GM19397 (cell line): ENCODE measurements at regions not wholly inside any gene's neighbourhood (a gene's known extent, or its start where the extent isn't known, plus 50 kb on each side); places are given as distances from the start of the nearest gene placed in this dataset.

ENCODE experiments used
- ATAC-seq: cut with Tn5 transposase; IDR thresholded peaks from one replicate; pipeline ENCODE4 v1.9.1; 2021; ENCODE audit warnings: mild to moderate bottlenecking, moderate library complexity; ENCODE audit not compliant: unreplicated experiment

DNA sequence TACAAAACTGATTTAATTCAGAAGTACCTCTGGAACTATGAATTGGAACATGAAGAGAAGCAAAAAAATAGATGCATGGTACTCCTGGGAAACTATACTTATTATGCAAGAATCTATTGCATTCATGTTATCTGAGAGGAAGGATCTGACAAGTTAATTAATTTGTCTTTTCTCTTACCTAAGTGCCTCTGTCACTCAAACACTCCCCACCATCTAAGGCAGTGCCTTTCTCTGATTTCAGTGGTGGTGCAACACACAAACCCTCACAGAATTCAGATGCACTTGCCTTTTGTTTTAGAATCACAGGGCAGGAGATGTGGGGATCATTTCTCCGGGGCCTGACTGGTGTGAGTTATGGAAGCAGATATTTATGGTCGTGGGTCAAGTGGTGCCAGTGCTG is 52.5 kb upstream of the C9orf72 start:
- no peak for ATAC-seq

GRCh38 chr9:27626244-27627187 is 53.2 kb upstream of the C9orf72 start:
- no peak for ATAC-seq

GRCh38 chr9:27627188-27627564 is 53.9 kb upstream of the C9orf72 start:
- ATAC-seq = no peak

GRCh38 chr9:27628311-27628710 is 55.0 kb upstream of the C9orf72 start:
- ATAC-seq = no peak

DNA sequence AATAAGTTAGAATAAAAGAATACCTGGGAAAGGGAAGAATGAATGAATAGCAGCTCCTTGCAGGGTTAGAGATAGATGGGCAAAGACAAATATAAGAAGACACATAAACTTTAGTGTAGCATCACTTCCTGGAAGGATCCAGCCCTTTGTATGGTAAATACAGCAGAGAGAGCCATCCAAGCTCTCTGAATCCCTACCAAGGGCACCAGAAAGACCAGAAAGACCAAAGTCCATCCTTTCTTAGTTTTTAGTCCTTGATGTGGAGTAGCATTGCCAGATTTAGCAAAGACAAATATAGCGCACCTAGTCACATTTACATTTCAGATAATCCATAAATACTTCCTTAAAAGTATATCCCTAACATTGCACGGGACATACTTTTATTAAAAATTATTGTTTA is 56.1 kb upstream of the C9orf72 start:
- no peak for ATAC-seq

DNA sequence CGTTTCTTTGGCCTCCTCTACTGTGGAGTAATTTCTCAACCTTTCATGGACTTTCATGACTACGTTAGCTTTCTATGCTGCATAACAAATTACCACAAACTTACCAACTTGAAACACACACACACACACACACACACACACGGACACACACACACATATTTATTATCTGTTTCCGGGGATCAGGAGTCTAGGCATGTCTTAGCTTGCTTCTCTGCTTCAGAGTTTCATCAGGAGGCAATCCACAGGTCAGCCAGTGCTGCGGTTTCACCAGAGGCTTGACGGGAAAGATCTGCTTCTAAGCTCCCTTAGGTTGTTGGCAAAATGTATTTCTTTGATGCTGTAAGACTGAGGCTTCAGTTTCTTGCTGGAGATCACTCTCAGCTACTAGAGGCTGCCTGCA is 59.0 kb upstream of the C9orf72 start:
- no peak for ATAC-seq

- no peak for ATAC-seq
Measured at GRCh38 chr9:27633764-27634163, 60.5 kb upstream of the C9orf72 start.

GRCh38 chr9:27634879-27635278 is 61.6 kb upstream of the C9orf72 start:
- ATAC-seq = peak; percentile 52

- ATAC-seq = no peak
Measured at GRCh38 chr9:27638716-27639115, 65.4 kb upstream of the C9orf72 start.

DNA sequence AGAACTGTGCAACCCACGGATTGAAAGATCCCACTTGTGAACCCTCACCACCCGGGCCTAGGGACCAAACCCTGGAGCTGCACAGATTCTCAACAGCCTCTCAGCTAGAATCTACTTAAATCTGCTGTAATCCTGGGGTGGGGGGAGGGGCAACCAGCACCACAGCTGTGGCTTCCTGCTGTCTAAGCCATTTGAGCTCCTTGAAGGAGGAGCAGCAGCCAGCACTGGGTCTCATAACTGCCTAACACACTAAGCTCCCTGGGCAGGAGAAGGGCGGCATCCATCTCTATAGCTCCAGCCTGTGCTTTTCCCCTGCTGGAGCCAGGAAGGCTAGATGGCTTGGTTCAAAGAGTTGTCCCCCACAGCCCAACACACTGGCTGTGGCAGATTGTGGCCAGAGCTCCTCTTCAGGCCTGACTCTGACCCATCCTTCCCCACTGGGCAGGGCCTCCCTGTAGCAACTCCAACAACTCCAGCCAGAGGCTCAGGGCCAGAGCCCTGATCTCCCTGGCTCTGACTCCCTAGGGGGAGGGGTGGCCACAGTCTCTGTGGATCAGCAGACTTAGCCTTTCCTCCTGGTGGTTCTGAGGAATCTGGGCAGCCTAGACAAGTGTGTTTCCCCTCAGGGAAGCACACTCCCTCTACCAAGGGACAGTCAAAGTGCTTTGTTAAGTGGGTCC is 72.0 kb upstream of the C9orf72 start:
- ATAC-seq = no peak

GRCh38 chr9:27653246-27653645 is 80.0 kb upstream of the C9orf72 start:
- ATAC-seq = no peak

GRCh38 chr9:27653957-27654356 is 80.7 kb upstream of the C9orf72 start:
- ATAC-seq = no peak

DNA sequence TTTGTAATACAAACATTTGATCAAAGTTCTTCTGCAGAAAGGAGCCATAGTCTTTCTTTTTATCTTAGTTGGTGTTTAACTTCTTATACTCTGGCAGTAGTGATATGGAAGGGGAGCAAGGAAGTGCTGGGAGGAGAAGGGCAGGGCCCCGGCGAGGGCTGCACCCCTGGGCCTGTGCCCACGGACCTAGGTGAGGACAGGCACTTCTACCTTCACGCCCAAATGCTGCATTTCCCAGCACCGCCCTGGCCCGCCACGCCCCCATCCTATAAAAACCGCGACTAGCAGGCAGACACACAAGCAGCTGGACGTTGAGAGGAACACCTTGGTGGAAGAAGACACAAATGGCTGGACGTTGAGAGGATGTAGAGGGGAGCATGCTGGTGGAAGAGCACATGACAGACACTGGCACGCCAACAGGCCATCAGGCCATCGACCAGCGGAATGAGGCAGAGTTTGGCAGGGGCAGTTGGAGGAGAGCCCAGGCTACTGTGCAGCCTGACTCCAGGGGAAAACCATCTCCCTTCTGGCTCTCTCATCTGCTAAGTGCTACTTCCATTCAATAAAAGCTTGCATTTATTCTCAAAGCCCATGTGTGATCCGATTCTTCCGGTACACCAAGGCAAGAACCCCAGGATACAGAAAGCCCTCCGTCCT is 81.5 kb upstream of the C9orf72 start:
- ATAC-seq = no peak

DNA sequence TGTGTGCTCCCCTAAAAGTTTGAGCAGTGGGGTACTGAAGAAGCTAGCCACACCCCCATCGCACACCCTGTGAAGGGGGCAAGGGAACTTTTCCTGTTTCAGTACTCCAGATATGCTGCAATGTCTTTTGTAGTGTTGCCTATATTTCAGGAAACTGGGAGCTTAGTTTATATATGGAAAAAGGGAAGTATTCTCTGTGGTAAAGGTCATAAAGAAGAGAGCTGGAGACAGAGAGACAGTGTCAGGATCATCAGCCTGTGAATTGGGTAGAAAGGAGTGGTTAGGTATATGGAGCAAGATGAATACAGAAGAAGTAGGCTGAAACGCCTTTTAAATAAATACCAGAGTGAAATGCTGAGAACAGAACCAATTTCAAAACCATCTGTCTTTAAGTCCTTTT is 82.2 kb upstream of the C9orf72 start:
- ATAC-seq = no peak

- no peak for ATAC-seq
Measured at GRCh38 chr9:27659001-27659400, 85.7 kb upstream of the C9orf72 start.

GRCh38 chr9:27659571-27659970 is 86.3 kb upstream of the C9orf72 start:
- ATAC-seq = no peak

- no peak for ATAC-seq
Measured at GRCh38 chr9:27660148-27660547, 86.9 kb upstream of the C9orf72 start.

- ATAC-seq = no peak
Measured at GRCh38 chr9:27663526-27663925, 90.2 kb upstream of the C9orf72 start.

DNA sequence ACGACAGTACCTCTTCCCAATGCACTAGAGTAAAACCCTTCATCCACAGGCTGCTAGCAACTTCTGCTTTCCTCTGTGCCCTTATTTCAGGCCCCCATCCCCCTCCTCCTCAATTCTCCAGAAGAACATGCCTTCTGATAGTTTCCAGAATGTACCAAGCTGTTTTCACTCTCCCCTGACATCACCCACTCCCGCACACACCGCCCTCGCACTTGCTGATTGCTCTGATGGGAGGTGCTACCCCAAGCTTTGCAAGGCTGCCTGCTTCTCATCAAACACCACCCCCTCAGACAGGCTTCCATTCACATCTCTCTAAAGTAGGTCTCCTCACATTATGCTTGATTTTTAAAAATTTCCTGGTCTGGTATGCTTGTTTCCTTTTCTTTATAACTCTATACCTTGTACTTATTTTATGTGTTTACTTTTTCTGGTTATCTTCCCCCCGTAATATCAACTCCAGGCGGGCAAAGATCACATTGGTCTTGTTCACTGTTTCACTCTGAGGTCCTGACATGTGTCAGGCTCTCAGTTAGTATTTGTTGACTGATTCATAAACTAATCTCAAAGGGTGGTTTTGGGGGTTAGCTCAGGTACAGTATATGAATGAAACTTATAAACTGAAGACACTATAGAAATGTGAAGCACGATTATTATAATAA is 91.0 kb upstream of the C9orf72 start:
- no peak for ATAC-seq

DNA sequence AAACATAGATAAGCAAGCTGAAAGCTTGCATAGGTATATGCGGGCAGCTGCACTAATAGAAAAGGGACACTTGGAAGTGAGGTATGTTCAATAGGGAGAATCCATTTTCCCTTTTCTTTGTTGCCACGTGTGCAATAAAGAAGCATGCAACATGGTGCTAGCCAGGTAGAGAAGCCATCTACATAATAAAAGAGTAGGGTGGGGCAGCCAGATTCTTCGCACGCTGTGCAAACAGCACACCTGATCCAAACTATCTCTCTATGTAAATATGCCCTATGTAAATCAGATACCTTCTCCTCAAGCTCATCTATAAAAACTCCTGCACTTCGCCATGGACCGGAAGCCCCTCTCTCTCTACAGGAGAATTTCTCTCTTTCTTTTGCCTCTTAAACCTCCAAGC is 91.9 kb upstream of the C9orf72 start:
- no peak for ATAC-seq

DNA sequence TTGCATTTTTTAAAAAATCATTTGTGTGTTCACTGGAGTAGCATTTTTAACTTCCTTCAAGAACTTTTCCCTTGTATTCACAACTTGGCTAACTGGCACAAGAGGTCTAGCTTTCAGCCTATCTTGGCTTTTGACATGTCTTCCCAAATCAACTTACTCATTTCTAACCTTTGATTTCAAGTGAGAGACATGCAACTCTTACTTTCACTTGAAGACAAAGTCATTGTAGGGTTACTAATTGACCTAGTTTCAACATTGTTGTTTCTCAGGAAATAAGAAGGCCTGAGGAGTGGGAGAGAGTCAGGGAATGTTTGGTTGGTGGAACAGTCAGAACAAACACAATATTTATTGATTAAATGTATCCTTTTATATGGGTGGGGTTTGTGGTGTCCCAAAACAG is 95.0 kb upstream of the C9orf72 start:
- no peak for ATAC-seq
